ENCODE measurements at regions not wholly inside any gene's neighbourhood (a gene's known extent, or its start where the extent isn't known, plus 50 kb on each side); places are given as distances from the start of the nearest gene placed in this dataset.

GRCh38 chr15:70206668-70207067, 109.0 kb upstream of the TLE3 start:
- Histone ChIP-seq H3K18ac (ENCODE audit: extremely low read depth, low read length) (no peak overlapping the region), H2BK12ac (ENCODE audit: low read depth, low read length) (no peak overlapping the region), H3K4ac (replicated peaks; ENCODE audit: insufficient read length, low read depth, low read length) (no peak overlapping the region), H2AFZ (ENCODE audit: low read length) (no peak overlapping the region), H4K91ac (replicated peaks; ENCODE audit: insufficient read length, low read length) (no peak overlapping the region), H3K4me1 (replicated peaks in 1 of 4; ENCODE audit: control insufficient read depth in 3 of 4, insufficient read depth in 4 of 4, low read length in 3 of 4) (peaks cover 0 to 3% (median 0%) of the 10 kb centered on the region in 4 experiments; a peak in 4 of 7 replicates), H3K79me1 (ENCODE audit: low read depth, low read length) (no peaks in the 10 kb centered on the region), H4K8ac (ENCODE audit: extremely low read depth, insufficient read depth, low read length) (no peak overlapping the region), H2BK120ac (replicated peaks; ENCODE audit: low read depth, low read length) (no peak overlapping the region), H2BK5ac (ENCODE audit: low read depth, low read length) (no peak overlapping the region), H3K14ac (ENCODE audit: insufficient read length) (no peak overlapping the region), H3K4me3 (ENCODE audit: extremely low read depth in 1 of 4, insufficient read depth in 2 of 4, low read depth in 3 of 4, low read length in 4 of 4) (no peak overlapping the region), H2BK15ac (ENCODE audit: low read length) (no peak overlapping the region), H3K27me3 (replicated peaks in 1 of 4; ENCODE audit: control insufficient read depth in 3 of 4, extremely low read depth in 1 of 4, insufficient read depth in 3 of 4, low read length in 3 of 4) (no peaks in the 10 kb centered on the region; a peak in 2 of 7 replicates), H3K23me2 (ENCODE audit: low read depth, low read length) (no peaks in the 10 kb centered on the region), H4K5ac (ENCODE audit: insufficient read length, low read depth, low read length) (no peak overlapping the region), H3K79me2 (ENCODE audit: control insufficient read depth in 1 of 2, insufficient read depth in 2 of 2, low read length in 2 of 2) (no peaks in the 10 kb centered on the region), H3K27ac (ENCODE audit: low read depth, low read length) (no peak overlapping the region), H3K36me3 (ENCODE audit: control insufficient read depth in 2 of 4, insufficient read depth in 4 of 4, low read length in 3 of 4) (no peaks in the 10 kb centered on the region), H4K20me1 (replicated peaks in 1 of 2; ENCODE audit: control insufficient read depth in 1 of 2, insufficient read depth in 2 of 2, low read length in 2 of 2) (no peaks in the 10 kb centered on the region), H3K56ac (replicated peaks; ENCODE audit: insufficient read length, low read depth, low read length) (no peak overlapping the region), H3K9me3 (ENCODE audit: insufficient read depth in 2 of 2, low read depth in 1 of 2, low read length in 1 of 2) (no peaks in the 10 kb centered on the region), H2AK5ac (ENCODE audit: low read depth, low read length) (no peak overlapping the region), H2BK20ac (ENCODE audit: low read length) (no peak overlapping the region), H3K9ac (replicated peaks in 1 of 4; ENCODE audit: extremely low read depth in 1 of 4, low read depth in 3 of 4, low read length in 3 of 4) (no peak overlapping the region), H3K23ac (ENCODE audit: insufficient read length) (no peak overlapping the region), H3K4me2 (ENCODE audit: insufficient read depth in 1 of 2, low read depth in 2 of 2, low read length in 2 of 2) (no peak overlapping the region)
- no peak for TF ChIP-seq NRF1 (IDR thresholded peaks at IDR 0.05; ENCODE audit: low read depth, low read length)
- TF ChIP-seq GABPA (IDR thresholded peaks at IDR 0.05; ENCODE audit: borderline replicate concordance, insufficient read depth, low read length) = no peak
- no peak for TF ChIP-seq BRCA1 (IDR thresholded peaks at IDR 0.05; ENCODE audit: low read depth, low read length)
- no peak for TF ChIP-seq HDAC2 (IDR thresholded peaks at IDR 0.05; ENCODE audit: borderline replicate concordance in 1 of 2, low read depth in 2 of 2, low read length in 2 of 2)
- no peak for TF ChIP-seq NANOG (IDR thresholded peaks at IDR 0.05; ENCODE audit: insufficient read depth, low read depth, low read length, poor library complexity, severe bottlenecking)
- no peak for TF ChIP-seq KDM1A (IDR thresholded peaks at IDR 0.05; ENCODE audit: borderline replicate concordance, low read length)
- no peak for TF ChIP-seq TEAD4 (IDR thresholded peaks at IDR 0.05; ENCODE audit: low read depth, low read length)
- no peak for TF ChIP-seq KDM4A (IDR thresholded peaks at IDR 0.05; ENCODE audit: low read depth, low read length, severe bottlenecking)
- no peak for TF ChIP-seq BACH1 (IDR thresholded peaks at IDR 0.05; ENCODE audit: low read length)
- no peak for TF ChIP-seq CTCF (IDR thresholded peaks at IDR 0.05; ENCODE audit: control extremely low read depth in 1 of 3, insufficient read depth in 1 of 3, low read depth in 1 of 3, low read length in 3 of 3)
- TF ChIP-seq RNF2 (IDR thresholded peaks at IDR 0.05; ENCODE audit: borderline replicate concordance, low read depth, low read length, missing control alignments, poor library complexity, severe bottlenecking) = no peak
- FAIRE-seq = no peak
- WGBS, 2 experiments (ENCODE audit: extremely low coverage in 1 of 2, insufficient coverage in 1 of 2, insufficient read length in 1 of 2, insufficient replicate concordance in 2 of 2, low coverage in 1 of 2, low lambda C conversion rate in 2 of 2, missing lambda C conversion rate in 1 of 2) = 66% methylated on average over 5 of the region's 5 CpGs; no CpG with 5 or more reads in 1 of the 2 experiments
- DNase-seq (ENCODE audit: low read depth in 1 of 2, low spot score in 2 of 2) = no peak
- ChIA-PET CTCF (ENCODE audit: partially characterized antibody) (no interaction called here), POLR2A (ENCODE audit: partially characterized antibody) (interaction anchor here (0.6 kb wide), 1 partner anchor 15 kb away, joined by 3 read pairs; no protein-coding TSS in a partner anchor)

Data from H1 (cell line).